ENCODE measurements at regions not wholly inside any gene's neighbourhood (a gene's known extent, or its start where the extent isn't known, plus 50 kb on each side); places are given as distances from the start of the nearest gene placed in this dataset.

DNA sequence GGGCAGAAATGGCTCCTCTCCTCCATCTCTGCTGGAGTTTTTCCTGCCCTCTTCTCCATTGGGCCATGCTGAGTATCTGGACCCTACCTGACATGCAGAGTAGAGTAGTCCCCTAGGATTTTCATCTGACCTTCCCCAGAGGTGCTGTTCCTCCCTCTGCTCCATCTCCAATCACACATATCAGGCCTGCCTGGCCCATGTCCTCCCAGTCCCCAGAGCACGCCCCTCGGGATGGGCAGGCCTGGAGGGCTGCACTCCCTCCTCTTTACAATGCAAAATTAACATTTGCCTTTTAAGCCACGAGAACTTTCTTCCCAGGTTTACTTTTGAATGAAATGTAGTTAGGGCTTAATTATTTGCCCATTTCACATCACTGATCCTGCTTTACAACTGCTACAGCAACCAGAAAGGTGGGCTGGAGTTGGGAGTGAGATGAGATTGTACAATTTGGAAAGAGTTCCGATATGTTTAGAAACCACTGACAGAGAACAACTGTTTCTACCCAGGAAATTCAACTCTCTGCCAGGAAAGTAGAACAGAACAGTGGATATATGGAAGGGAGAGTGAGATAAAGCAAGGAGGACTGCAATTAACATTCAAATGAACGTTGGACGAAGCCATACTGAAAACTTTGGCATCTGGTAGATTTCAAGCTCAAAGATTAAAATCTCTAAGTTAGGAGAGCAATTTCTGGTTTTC, 184.0 kb upstream of the HABP2 start:
- no peak overlapping the region for H3K4me3 ChIP-seq (ENCODE audit: low read depth, low read length)
- TF ChIP-seq, protein P1, sequence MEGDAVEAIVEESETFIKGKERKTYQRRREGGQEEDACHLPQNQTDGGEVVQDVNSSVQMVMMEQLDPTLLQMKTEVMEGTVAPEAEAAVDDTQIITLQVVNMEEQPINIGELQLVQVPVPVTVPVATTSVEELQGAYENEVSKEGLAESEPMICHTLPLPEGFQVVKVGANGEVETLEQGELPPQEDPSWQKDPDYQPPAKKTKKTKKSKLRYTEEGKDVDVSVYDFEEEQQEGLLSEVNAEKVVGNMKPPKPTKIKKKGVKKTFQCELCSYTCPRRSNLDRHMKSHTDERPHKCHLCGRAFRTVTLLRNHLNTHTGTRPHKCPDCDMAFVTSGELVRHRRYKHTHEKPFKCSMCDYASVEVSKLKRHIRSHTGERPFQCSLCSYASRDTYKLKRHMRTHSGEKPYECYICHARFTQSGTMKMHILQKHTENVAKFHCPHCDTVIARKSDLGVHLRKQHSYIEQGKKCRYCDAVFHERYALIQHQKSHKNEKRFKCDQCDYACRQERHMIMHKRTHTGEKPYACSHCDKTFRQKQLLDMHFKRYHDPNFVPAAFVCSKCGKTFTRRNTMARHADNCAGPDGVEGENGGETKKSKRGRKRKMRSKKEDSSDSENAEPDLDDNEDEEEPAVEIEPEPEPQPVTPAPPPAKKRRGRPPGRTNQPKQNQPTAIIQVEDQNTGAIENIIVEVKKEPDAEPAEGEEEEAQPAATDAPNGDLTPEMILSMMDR (IDR thresholded peaks at IDR 0.05; ENCODE audit: low read depth, low read length) = no peak

GRCh38 chr10:113369365-113369694, 183.5 kb upstream of the HABP2 start:
- TF ChIP-seq, protein P1 (IDR thresholded peaks at IDR 0.05; ENCODE audit: low read depth, low read length) = no peak
- H3K4me3 ChIP-seq (ENCODE audit: low read depth, low read length) = no peak overlapping the region

GRCh38 chr10:113376428-113376827, 176.4 kb upstream of the HABP2 start:
- TF ChIP-seq, protein P1 (IDR thresholded peaks at IDR 0.05; ENCODE audit: low read depth, low read length) = no peak
- no peak overlapping the region for H3K4me3 ChIP-seq (ENCODE audit: low read depth, low read length)

- TF ChIP-seq, protein P1 (IDR thresholded peaks at IDR 0.05; ENCODE audit: low read depth, low read length) = no peak
- H3K4me3 ChIP-seq (ENCODE audit: low read depth, low read length) = no peak overlapping the region
Observed at GRCh38 chr10:113379091-113379490, 173.8 kb upstream of the HABP2 start.

- no peak overlapping the region; the same call in none of the 2 replicates for H3K4me3 ChIP-seq (ENCODE audit: low read depth, low read length)
Observed at GRCh38 chr10:113381416-113381815, 171.4 kb upstream of the HABP2 start.

DNA sequence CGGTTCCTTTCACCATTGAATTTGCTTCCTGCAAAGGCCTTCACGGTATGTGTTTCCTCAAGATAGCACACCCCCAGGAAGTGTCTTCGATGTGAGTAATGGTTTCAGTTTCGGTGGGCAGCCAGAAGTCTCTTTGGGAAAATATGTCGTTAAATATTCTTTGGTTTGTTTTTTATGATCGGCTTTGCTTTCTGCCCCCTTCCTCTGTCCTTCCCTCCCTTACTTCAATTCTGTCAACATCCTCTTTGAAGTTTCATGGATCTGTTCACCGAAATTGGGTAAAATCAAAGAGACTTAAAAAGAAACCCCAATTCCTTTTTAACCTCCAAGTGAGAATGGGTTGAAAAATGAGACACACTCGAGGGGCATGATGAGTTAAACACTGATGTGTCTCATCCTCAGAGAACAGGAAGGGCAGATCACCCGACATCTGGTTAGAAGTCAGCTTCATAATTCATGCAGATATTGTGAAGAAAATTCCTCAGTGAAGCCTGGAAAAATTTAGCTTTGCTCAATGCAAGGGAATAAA, 170.8 kb upstream of the HABP2 start:
- TF ChIP-seq, protein P1 (IDR thresholded peaks at IDR 0.05; ENCODE audit: low read depth, low read length) = no peak
- peak overlapping the region; percentile 52 for H3K4me3 ChIP-seq (ENCODE audit: low read depth, low read length)

More at GRCh38 chr10:113381416-113381815, 171.4 kb upstream of the HABP2 start:
- TF ChIP-seq, protein P1 (IDR thresholded peaks at IDR 0.05; ENCODE audit: low read depth, low read length) = no peak

DNA sequence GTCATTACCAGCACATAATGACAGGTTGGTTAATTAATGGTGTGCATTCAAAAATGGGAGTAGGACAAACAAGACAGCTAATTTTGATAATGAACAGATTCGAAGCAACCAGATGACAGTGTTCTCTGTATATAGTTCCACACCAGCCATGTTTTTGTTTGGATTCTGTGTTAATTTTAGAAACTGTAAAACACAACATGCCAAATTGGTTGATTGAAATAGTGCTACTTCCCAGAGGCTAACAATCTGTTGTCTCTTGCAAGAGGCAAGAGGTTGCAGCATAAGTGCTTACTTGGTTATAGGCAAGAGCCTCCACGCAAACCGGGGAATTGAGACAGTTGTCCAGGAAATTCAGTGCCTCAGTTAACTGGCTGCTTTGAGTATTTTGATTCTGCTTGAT, 170.2 kb upstream of the HABP2 start:
- H3K4me3 ChIP-seq (ENCODE audit: low read depth, low read length) = no peak overlapping the region; the same call in 1 of the 2 replicates
- TF ChIP-seq, protein P1 (IDR thresholded peaks at IDR 0.05; ENCODE audit: low read depth, low read length) = no peak
